ENCODE measurements at regions not wholly inside any gene's neighbourhood (a gene's known extent, or its start where the extent isn't known, plus 50 kb on each side); places are given as distances from the start of the nearest gene placed in this dataset.
A peak's percentile ranks its signal among the peaks of the same experiment; 100 is the strongest.

DNA sequence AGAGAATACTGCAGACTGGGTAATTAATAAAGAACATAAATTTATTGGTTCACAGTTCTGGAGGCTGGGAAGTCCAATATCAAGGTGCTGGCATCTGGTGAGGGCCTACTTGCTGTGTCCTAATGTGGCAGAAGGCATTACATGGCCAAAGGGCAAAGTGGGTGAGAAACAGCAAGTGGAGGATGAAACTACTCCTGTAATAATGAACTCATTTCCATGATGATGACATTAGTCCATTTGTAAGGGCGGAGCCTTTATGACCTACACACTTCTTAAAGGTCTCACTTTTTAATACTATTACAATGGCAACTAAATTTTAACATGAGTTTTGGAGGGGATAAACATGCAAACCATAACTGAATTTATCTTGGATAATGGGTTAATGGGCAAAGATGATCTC lies 139.6 kb upstream of the SGO1 start (continued):
- TF ChIP-seq RCOR1 (conservative IDR thresholded peaks at IDR 0.05; ENCODE audit: low read depth, low read length): no peak
- TF ChIP-seq TCF3 (IDR thresholded peaks at IDR 0.05; ENCODE audit: borderline replicate concordance, insufficient read depth, low read depth, low read length): no peak
- no peak for TF ChIP-seq JUNB (IDR thresholded peaks at IDR 0.05)
- TF ChIP-seq, protein P1, sequence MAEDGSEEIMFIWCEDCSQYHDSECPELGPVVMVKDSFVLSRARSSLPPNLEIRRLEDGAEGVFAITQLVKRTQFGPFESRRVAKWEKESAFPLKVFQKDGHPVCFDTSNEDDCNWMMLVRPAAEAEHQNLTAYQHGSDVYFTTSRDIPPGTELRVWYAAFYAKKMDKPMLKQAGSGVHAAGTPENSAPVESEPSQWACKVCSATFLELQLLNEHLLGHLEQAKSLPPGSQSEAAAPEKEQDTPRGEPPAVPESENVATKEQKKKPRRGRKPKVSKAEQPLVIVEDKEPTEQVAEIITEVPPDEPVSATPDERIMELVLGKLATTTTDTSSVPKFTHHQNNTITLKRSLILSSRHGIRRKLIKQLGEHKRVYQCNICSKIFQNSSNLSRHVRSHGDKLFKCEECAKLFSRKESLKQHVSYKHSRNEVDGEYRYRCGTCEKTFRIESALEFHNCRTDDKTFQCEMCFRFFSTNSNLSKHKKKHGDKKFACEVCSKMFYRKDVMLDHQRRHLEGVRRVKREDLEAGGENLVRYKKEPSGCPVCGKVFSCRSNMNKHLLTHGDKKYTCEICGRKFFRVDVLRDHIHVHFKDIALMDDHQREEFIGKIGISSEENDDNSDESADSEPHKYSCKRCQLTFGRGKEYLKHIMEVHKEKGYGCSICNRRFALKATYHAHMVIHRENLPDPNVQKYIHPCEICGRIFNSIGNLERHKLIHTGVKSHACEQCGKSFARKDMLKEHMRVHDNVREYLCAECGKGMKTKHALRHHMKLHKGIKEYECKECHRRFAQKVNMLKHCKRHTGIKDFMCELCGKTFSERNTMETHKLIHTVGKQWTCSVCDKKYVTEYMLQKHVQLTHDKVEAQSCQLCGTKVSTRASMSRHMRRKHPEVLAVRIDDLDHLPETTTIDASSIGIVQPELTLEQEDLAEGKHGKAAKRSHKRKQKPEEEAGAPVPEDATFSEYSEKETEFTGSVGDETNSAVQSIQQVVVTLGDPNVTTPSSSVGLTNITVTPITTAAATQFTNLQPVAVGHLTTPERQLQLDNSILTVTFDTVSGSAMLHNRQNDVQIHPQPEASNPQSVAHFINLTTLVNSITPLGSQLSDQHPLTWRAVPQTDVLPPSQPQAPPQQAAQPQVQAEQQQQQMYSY (CRISPR knock-in tag; IDR thresholded peaks at IDR 0.05): no peak
- no peak for TF ChIP-seq ZNF274 (IDR thresholded peaks at IDR 0.05; ENCODE audit: insufficient read depth, insufficient read length)
- no peak for TF ChIP-seq KLF5 (IDR thresholded peaks at IDR 0.05; ENCODE audit: partially characterized antibody)
- no peak for TF ChIP-seq CBFB (IDR thresholded peaks at IDR 0.05; ENCODE audit: low read depth)
- no peak for TF ChIP-seq EGR1 (IDR thresholded peaks at IDR 0.05; ENCODE audit: borderline replicate concordance in 1 of 2, low read depth in 2 of 2, low read length in 2 of 2)

DNA sequence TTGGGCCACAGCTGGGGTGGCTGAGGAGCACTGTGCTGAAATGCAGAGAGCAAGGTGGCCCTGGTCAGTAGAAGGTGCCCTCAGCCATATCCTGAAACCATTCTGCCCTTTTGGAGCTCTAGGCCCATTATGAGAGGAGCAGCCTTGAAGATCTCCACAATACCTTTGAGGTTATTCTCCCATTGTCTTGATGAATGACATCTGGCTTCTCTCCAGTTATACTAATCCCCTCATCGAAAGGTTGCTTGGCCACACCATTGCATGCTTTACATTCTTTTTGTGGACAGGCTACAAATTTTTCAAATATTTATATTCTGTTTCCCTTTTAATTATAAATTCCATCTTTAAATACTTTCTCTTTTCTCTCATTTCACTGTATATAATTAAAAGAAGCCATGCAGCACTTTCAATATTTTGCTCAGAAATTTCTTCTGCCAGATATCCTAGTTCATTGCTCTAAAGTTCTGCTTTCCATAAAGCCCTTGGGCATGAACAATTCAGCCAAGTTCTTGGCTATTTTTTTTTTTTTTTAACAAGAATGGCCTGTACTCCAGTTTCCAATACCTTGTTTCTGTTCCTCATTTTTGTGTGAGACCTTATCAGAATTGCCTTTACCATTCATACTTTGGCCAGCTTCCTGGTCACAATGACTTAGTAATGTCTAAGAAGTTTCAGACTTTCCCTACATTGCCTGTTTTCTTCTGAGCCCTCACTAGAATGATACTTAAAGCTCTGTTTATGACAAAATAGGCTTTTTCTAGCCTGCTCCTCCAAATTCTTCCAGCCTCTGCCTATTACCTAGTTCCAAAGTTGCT lies 138.9 kb upstream of the SGO1 start:
- in situ Hi-C loops (cut with MboI): loop anchor here (25.0 kb wide), 1 partner anchor 1162 kb away; no protein-coding TSS in a partner anchor
- no TSS peak for BruUV-seq (replicated peaks)
- Histone ChIP-seq H3K4me2 (ENCODE audit: control insufficient read depth, insufficient read depth) (0 out of 2 replicates have a peak overlapping the region, but pooled peaks have one; percentile 15), H3K9ac (ENCODE audit: control insufficient read depth, insufficient read depth, low read length) (no peak overlapping the region), H3K79me2 (ENCODE audit: control insufficient read depth, insufficient read depth, low read length) (no peaks in the 10 kb centered on the region), H4K20me1 (ENCODE audit: control insufficient read depth, insufficient read depth) (no peaks in the 10 kb centered on the region), H3K27ac (ENCODE audit: control insufficient read depth, insufficient read depth) (no peak overlapping the region), H3K9me3 (replicated peaks; ENCODE audit: control insufficient read depth, insufficient read depth, low read length) (no peaks in the 10 kb centered on the region), H3K27me3 (replicated peaks in 1 of 2; ENCODE audit: control insufficient read depth in 2 of 2, insufficient read depth in 2 of 2, low read length in 1 of 2) (no peaks in the 10 kb centered on the region), H3K36me3 (ENCODE audit: control insufficient read depth in 2 of 2, insufficient read depth in 2 of 2, low read length in 1 of 2) (no peaks in the 10 kb centered on the region), H3K4me1 (ENCODE audit: control insufficient read depth, insufficient read depth, low read length) (peaks cover 4% of the 10 kb centered on the region; the same call in 1 of the 2 replicates), H3K4me3 (no peak overlapping the region), H2AFZ (ENCODE audit: control insufficient read depth, low read depth, low read length) (0 out of 2 replicates have a peak overlapping the region, but pooled peaks have one; percentile 3)
- FAIRE-seq (no peak), ATAC-seq (peak; percentile 99), DNase-seq (ENCODE audit: low read depth, low spot score) (peak; percentile 39)
- 100% methylated on average over 1 of the region's 1 CpG for WGBS (ENCODE audit: insufficient coverage, insufficient replicate concordance, low lambda C conversion rate, missing lambda C conversion rate)
- intact Hi-C loops (cut with micrococcal nuclease; ENCODE audit: unreplicated experiment): loop anchor here (10.0 kb wide), 2 partner anchors 290 to 440 kb away; no protein-coding TSS in a partner anchor
- SMC1A ChIA-PET (ENCODE audit: uncharacterized antibody, unreplicated experiment): no interaction called here
- TF ChIP-seq SUPT20H (IDR thresholded peaks at IDR 0.05; ENCODE audit: borderline replicate concordance, control insufficient read depth, low read depth, low read length) (no peak), SPI1 (IDR thresholded peaks at IDR 0.05; ENCODE audit: borderline replicate concordance, insufficient read depth, low read depth, low read length) (peak; percentile 90), CHD4 (IDR thresholded peaks at IDR 0.05) (no peak), EP300 (IDR thresholded peaks at IDR 0.05; ENCODE audit: borderline replicate concordance in 1 of 2, control insufficient read depth in 1 of 2, low read depth in 2 of 2, low read length in 2 of 2) (0 out of 4 replicates have a peak, but pooled peaks of 1 of the 2 experiments have one; percentile 34), TCF12 (IDR thresholded peaks at IDR 0.05; ENCODE audit: low read depth, low read length) (no peak), IKZF2 (IDR thresholded peaks at IDR 0.05) (peak; percentile 36 to 37; a peak in 2 of 4 replicates), ZNF384 (IDR thresholded peaks at IDR 0.05; ENCODE audit: borderline replicate concordance, low read depth, low read length) (peak; percentile 85; the same call in 1 of the 2 replicates)
- RAD21 ChIA-PET (ENCODE audit: unreplicated experiment): no interaction called here
- POLR2A ChIA-PET: no interaction called here
- CTCF ChIA-PET: no interaction called here
